HepG2 (cell line): ENCODE measurements at regions not wholly inside any gene's neighbourhood (a gene's known extent, or its start where the extent isn't known, plus 50 kb on each side); places are given as distances from the start of the nearest gene placed in this dataset.

ENCODE experiments used
- ATAC-seq: fragments of 200-7000 bp; cut with Tn5 transposase; 3 replicates; pipeline ENCODE4 v1.9.1; 2020; ENCODE audit warnings: mild to moderate bottlenecking, moderate library complexity
- BruUV-seq: library from RNA; stranded (reverse); fragments of 400-500 nt; replicated peaks from 2 replicates; lab custom pipeline; 2021; lab: Mats Ljungman, UMichigan
- CTCF ChIA-PET: fragments of 300-600 bp; formaldehyde crosslinking; extraction: SDS; loops from one replicate; lab custom pipeline; 2021; ENCODE audit warnings: low total read pairs, inconsistent platforms, low intra/inter-chr PET ratio; lab: Yijun Ruan, JAX
- POLR2A ChIA-PET: fragments of 350-600 bp; sonication (Branson Sonifier 250); formaldehyde crosslinking; loops from one replicate; lab custom pipeline; 2020; ENCODE audit warnings: antibody characterized with exemption, inconsistent platforms; lab: Yijun Ruan, JAX
- DNase-seq: peaks from one replicate; pipeline ENCODE4 v3.0.0-alpha.2; 2015; ENCODE audit warnings: low spot score
- FAIRE-seq: peaks from 3 replicates; lab custom pipeline; 2011; peaks lifted over from hg19 to GRCh38; lab: Jason Lieb, UNC
- H2AFZ ChIP-seq: one replicate; pipeline ENCODE4 v1.6.1; 2011; ENCODE audit warnings: low read length, inconsistent platforms
- H3K27ac ChIP-seq: fragments of 300-600 bp; 3 replicates; pipeline ENCODE4 v1.8.0; 2011; ENCODE audit warnings: mixed run types, mild to moderate bottlenecking, mixed read lengths, low read length, inconsistent platforms; ENCODE audit not compliant: insufficient read depth; ENCODE audit errors: extremely low read length
- H3K27me3 ChIP-seq, 2 experiments: fragments of 200-600 bp in 1 of 2; 2 replicates in 1 of 2; 3 replicates in 1 of 2; pipeline versions ENCODE4 v1.6.0 to v1.8.0; 2011; ENCODE audit warnings: low read length in 2 of 2, mild to moderate bottlenecking in 2 of 2, moderate library complexity in 2 of 2, inconsistent platforms in 1 of 2; ENCODE audit not compliant: insufficient read depth in 2 of 2, control insufficient read depth in 1 of 2
- H3K36me3 ChIP-seq, 2 experiments: fragments of 200-600 bp in 1 of 2; replicated peaks in 1 of 2; 2 replicates in 1 of 2; 3 replicates in 1 of 2; pipeline versions ENCODE4 v1.5.1 to v1.8.0; 2011; ENCODE audit warnings: low read length in 2 of 2, inconsistent platforms in 1 of 2; ENCODE audit not compliant: insufficient read depth in 2 of 2, control insufficient read depth in 1 of 2
- H3K4me1 ChIP-seq: 2 replicates; pipeline ENCODE4 v1.5.1; 2012; ENCODE audit warnings: low read length, inconsistent platforms; ENCODE audit not compliant: insufficient read depth
- H3K4me2 ChIP-seq: 2 replicates; pipeline ENCODE4 v1.6.0; 2011; ENCODE audit warnings: low read depth, low read length, inconsistent platforms
- H3K4me3 ChIP-seq, 3 experiments: fragments of 200-600 bp in 1 of 3; sonication (generic), shearing (Covaris generic) in 1 of 3; replicated peaks in 1 of 3; 2 replicates each; pipeline ENCODE4 v1.5.1; 2011 to 2016; ENCODE audit warnings: low read length in 3 of 3, inconsistent platforms in 2 of 3, low read depth in 2 of 3, mild to moderate bottlenecking in 2 of 3, control low read depth in 1 of 3, mixed read lengths in 1 of 3; ENCODE audit not compliant: insufficient read depth in 1 of 3
- H3K79me2 ChIP-seq: one replicate; pipeline ENCODE4 v1.6.1; 2011; ENCODE audit warnings: low read length, inconsistent platforms; ENCODE audit not compliant: insufficient read depth
- H3K9ac ChIP-seq: 2 replicates; pipeline ENCODE4 v1.6.0; 2011; ENCODE audit warnings: mild to moderate bottlenecking, low read depth, low read length, inconsistent platforms; ENCODE audit not compliant: insufficient read depth
- H3K9me3 ChIP-seq: 2 replicates; pipeline ENCODE4 v1.5.1; 2012; ENCODE audit warnings: mild to moderate bottlenecking, low read length
- H4K20me1 ChIP-seq: 2 replicates; pipeline ENCODE4 v1.6.0; 2011; ENCODE audit warnings: inconsistent platforms, mild to moderate bottlenecking, low read length, moderate library complexity; ENCODE audit not compliant: insufficient read depth
- ATF7 ChIP-seq, 2 experiments: fragments of 450-650 bp in 1 of 2; sonication (generic) in 1 of 2; formaldehyde crosslinking in 1 of 2; IDR thresholded peaks; 2 replicates each; pipeline versions ENCODE4 v1.4.0 to v1.6.1; 2016 to 2020; ENCODE audit warnings: antibody characterized with exemption in 1 of 2, mild to moderate bottlenecking in 1 of 2, missing genetic modification reagents in 1 of 2
- DR1 ChIP-seq: sonication (generic); formaldehyde crosslinking; IDR thresholded peaks from 2 replicates; pipeline ENCODE4 v1.8.0; 2021; ENCODE audit warnings: mild to moderate bottlenecking, missing genetic modification reagents, inconsistent platforms
- HNRNPK ChIP-seq: fragments of 200-400 bp; formaldehyde crosslinking; IDR thresholded peaks from 2 replicates; pipeline ENCODE4 v1.6.1; 2018; ENCODE audit warnings: low read length, low read depth, moderate library complexity, mild to moderate bottlenecking; ENCODE audit not compliant: poor library complexity, severe bottlenecking
- JARID2 ChIP-seq: sonication (generic); formaldehyde crosslinking; IDR thresholded peaks from 2 replicates; pipeline ENCODE4 v1.8.1; 2023; ENCODE audit warnings: missing genetic modification reagents, inconsistent platforms; ENCODE audit not compliant: insufficient replicate concordance
- MLLT10 ChIP-seq: sonication (generic); formaldehyde crosslinking; IDR thresholded peaks from 2 replicates; pipeline ENCODE4 v1.4.0; 2020; ENCODE audit warnings: missing genetic modification reagents
- MZF1 ChIP-seq: sonication (generic); formaldehyde crosslinking; IDR thresholded peaks from 2 replicates; pipeline ENCODE4 v1.8.1; 2023; ENCODE audit warnings: mild to moderate bottlenecking, missing genetic modification reagents, borderline replicate concordance
- SP140L ChIP-seq: sonication (generic); formaldehyde crosslinking; IDR thresholded peaks from 2 replicates; pipeline ENCODE4 v1.4.0; 2020; ENCODE audit warnings: missing genetic modification reagents, borderline replicate concordance
- ZMAT3 ChIP-seq: sonication (generic); formaldehyde crosslinking; conservative IDR thresholded peaks from 2 replicates; pipeline ENCODE4 v1.7.0; 2021; ENCODE audit warnings: missing genetic modification reagents
- WGBS: methylation state at CpG from one replicate; pipeline ENCODE4 v1.1.6; 2017; ENCODE audit warnings: low lambda C conversion rate; 5-methylcytosine and 5-hydroxymethylcytosine counted together
- in situ Hi-C: cut with HindIII; loops from 2 replicates; pipeline ENCODE4 v1.10.0; 2017; ENCODE audit warnings: low pct_unique_long_range_greater_than_20kb; ENCODE audit not compliant: extremely low pct_ligation_motif_present
- intact Hi-C: fragments of 100-400 bp; cut with micrococcal nuclease; formaldehyde crosslinking; loops from one replicate; pipeline ENCODE4 v1.10.0; 2022; ENCODE audit not compliant: unreplicated experiment

DNA sequence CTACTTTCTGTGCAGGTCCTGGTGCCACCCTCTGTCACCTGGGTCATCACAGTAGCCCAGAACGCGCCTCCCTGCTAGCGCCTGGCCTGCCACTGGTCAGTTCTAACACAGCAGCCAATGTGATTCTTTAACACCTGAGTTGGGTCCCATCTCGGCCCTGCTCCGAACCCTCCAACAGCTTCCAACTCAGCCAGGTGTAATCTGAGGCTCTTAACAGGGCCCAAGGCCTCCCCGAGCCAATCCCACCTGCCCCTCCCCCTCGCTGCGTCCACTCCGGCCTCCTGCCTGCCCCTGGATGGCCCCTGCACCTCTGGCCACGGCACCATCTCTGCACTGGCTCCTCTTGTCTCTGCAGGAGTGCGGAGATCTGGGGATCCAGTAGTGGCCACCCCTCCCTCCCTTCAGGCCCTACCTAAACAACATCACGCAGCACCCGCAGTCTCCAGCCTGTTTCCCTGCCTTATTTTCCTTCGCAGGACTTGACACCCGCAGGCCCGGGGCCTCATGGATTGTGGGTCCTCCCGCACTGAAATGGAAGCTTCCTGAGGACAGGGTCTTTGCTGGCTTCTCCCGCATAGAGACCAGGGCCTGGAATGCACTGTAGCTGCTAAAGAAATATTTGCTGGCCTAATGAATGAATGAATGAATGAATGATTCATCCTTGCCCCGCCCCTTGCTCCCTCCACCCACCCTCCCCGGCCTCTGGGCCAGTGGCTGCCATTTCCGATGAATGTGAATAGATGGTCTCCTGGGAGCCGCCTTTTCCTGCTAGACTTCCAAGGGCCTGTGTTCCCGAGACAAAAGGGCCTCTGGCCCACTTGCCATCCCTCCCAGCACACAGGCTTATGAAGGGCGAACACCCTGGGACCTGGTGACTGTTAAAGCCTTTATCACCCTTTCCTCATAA lies 174.8 kb upstream of the FOXF1 start:
- Histone ChIP-seq H3K36me3 (no peaks in the 10 kb centered on the region), H4K20me1 (no peaks in the 10 kb centered on the region), H3K9me3 (no peaks in the 10 kb centered on the region), H3K79me2 (no peaks in the 10 kb centered on the region), H2AFZ (no peak overlapping the region), H3K4me1 (no peaks in the 10 kb centered on the region), H3K4me3 (no peak overlapping the region), H3K27ac (no peak overlapping the region), H3K27me3 (peaks cover 3 to 36% of the 10 kb centered on the region in 2 experiments; a peak in 3 of 5 replicates), H3K9ac (no peak overlapping the region), H3K4me2 (no peak overlapping the region)
- POLR2A ChIA-PET = no interaction called here
- FAIRE-seq (no peak), ATAC-seq (no peak), DNase-seq (no peak)
- intact Hi-C loops (no loop called here), in situ Hi-C loops (no loop called here)
- BruUV-seq = no TSS peak
- TF ChIP-seq SP140L (CRISPR knock-in tag) (no peak), MLLT10 (CRISPR knock-in tag) (no peak), DR1 (CRISPR knock-in tag) (no peak), JARID2 (CRISPR knock-in tag) (no peak), ATF7 (IDR thresholded peaks at IDR 0.05) (no peak), ATF7 (CRISPR knock-in tag; IDR thresholded peaks at IDR 0.05) (no peak), HNRNPK (no peak), MZF1 (CRISPR knock-in tag) (no peak), ZMAT3 (CRISPR knock-in tag) (no peak)
- CTCF ChIA-PET = no interaction called here
- 50% methylated on average over 23 of the region's 24 CpGs for WGBS
